Activated CD8-positive, alpha-beta memory T cell treated with anti-CD3 and anti-CD28 coated beads for 36 hours (primary cell): ENCODE measurements at regions not wholly inside any gene's neighbourhood (a gene's known extent, or its start where the extent isn't known, plus 50 kb on each side); places are given as distances from the start of the nearest gene placed in this dataset.

Experiments used
- CTCF ChIA-PET: fragments of 350-600 bp; sonication (Branson Sonifier 250); formaldehyde crosslinking; loops from one replicate; lab custom pipeline; 2021; ENCODE audit warnings: antibody characterized with exemption; lab: Charles Lee
- POLR2A ChIA-PET: fragments of 350-600 bp; sonication (Branson Sonifier 250); formaldehyde crosslinking; loops from one replicate; lab custom pipeline; 2021; ENCODE audit warnings: antibody characterized with exemption; lab: Charles Lee

DNA sequence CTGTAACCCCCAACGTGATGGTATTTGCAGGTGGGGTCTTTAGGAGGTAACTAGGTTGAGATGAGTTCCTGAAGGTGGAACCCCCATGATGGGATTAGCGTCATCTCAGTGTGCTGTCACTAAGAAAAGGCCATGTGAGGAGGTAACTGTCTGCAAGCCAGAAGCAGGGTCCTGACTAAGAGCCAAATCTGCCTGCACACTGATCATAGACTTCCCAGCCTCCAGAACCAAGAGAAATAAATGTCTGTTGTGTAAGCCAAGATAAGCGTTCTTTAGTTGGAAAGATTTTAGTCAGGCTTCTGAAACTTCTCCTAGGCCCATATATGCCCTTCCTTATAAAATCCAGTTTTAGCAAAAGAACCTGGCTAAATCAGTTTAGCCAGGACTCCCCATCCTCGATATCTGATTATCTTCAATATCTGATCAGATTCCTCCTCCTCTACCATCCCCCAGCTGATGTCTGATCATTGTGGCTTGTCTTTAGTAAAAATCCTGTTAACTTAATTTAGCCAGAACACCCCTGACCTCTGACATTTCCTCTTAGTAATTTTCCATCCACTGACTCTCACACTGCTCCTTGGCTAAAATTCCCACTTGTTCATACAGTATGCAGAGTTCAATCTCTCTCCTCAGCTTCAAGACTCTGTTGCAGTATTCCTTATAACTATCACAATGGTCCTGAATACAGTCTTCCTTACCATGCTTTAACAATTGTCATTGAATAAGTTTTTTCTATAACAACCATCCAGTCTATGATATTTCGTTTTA is 835.4 kb upstream of the PHF14 start:
- CTCF ChIA-PET: no interaction called here
- POLR2A ChIA-PET: no interaction called here

DNA sequence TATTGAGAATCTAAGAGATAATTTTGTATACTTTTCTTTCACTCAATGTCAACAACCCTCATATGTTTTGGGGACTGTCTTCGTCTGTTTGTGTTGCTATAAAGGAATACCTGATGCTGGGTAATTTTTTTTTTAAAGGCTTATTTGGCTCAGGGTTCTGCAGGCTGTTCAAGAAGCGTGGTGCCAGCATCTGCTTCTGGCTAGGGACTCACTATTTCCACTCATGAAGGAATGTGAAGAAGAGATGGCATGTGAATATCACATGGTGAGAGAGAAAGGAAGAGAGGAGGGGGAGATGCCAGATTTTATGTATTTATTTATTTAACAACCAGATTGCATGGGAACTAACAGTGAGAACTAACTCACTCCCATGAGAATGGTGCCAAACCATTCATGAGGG is 827.4 kb upstream of the PHF14 start:
- ChIA-PET CTCF (no interaction called here), POLR2A (no interaction called here)

DNA sequence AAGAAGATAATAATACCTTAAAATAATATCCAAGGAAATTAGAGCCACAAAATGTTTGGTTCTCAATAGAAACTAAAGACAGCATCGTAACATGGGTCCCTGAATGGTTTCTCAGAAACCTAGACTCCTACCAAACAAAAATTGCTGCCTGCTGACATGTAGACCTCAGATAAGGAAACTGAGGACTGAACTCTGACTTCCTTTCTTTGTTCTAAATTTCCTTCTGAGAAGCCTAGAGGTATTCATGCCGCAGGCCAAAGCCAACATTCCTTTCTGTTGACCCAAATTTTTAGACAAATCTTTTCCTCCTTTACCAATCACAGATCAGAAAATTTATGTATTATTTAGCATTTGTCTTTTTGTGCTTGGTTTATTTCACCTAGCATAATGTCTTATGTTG is 816.7 kb upstream of the PHF14 start:
- POLR2A ChIA-PET: no interaction called here
- CTCF ChIA-PET: no interaction called here

- POLR2A ChIA-PET: no interaction called here
These were observed 791.7 kb upstream of the PHF14 start for GRCh38 chr7:10181996-10182395.

DNA sequence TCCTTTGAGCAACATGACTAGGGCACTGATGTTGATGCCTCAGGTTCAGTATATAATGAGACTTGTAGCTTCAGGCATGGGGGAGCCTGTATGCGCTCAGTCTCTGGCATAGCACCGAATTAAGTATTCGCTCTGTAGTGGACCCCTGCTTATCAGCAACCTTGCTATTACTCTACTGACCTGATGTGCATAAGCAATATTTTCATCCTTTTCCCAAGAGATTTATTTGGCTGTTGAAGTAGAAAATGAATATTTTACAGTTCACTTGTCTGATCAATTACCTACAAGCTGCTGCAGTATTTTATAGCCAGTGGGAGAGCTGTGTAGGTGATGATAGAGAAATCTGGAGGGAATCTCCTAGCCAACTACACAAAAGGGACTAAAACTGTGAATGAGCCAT is 781.6 kb upstream of the PHF14 start:
- ChIA-PET POLR2A (no interaction called here), CTCF (no interaction called here)

More at GRCh38 chr7:10181996-10182395, 791.7 kb upstream of the PHF14 start:
- CTCF ChIA-PET: no interaction called here

- POLR2A ChIA-PET: no interaction called here
- CTCF ChIA-PET: no interaction called here
These were observed 768.0 kb upstream of the PHF14 start for GRCh38 chr7:10205696-10206095.

DNA sequence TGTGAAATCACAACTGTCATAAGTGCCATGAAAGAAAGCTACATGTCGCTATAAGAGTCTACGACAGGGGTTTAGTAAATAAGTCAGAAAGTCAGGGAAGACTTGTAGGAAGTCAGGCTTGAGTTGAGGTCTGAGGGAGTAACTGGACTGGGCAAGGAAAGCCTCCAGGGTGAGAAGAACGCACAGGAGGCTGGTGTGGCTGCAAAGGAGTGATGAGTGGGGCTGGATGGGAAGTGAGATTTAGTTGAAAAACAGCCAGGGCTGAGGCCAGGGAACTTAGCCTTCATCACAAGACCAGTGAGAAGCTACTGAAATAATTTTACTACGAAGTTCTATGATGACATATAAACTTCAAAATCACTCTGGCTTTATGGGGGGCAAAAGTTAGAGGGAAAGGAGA is 763.7 kb upstream of the PHF14 start:
- CTCF ChIA-PET: no interaction called here
- POLR2A ChIA-PET: no interaction called here

DNA sequence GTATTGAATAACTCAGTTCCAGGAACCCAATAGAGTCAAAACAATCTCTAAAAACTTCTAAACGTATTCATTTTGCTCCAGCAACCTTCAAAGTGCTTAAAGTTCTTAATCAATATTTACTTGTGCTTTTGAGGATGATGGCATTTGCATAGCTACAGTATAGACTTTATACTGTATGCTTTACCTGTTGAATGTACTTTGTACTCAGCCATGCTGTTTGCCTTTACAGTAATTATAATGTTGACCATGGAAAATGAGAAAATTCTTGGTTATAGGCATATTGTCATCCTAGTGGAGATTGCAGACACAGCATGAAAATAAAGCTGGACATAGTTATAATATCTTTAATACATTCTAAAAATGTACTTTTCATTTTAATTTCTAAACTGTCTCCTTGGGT is 762.7 kb upstream of the PHF14 start:
- ChIA-PET CTCF (no interaction called here), POLR2A (no interaction called here)

GRCh38 chr7:10211861-10212260 is 761.8 kb upstream of the PHF14 start:
- CTCF ChIA-PET: no interaction called here

DNA sequence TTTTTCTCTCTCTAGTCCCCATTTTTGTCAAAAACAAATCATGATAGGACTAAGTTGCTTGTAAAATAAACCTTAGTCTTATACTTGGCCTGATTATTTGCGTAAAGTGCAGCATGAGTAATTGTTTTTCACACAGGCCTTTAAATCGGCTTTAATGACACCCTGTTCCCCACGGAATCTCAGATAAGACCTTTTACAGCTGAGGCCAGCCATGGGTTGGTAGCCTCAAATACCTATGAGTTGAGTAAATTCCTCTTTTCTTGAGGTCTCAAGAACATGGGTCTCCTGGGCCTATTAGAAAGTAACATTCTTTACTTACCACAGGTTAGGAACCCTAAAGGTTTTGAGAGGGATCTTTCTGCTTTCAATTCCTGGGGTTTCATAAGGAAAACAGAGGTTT is 761.0 kb upstream of the PHF14 start:
- POLR2A ChIA-PET: no interaction called here
- CTCF ChIA-PET: no interaction called here

More at GRCh38 chr7:10211861-10212260, 761.8 kb upstream of the PHF14 start:
- POLR2A ChIA-PET: no interaction called here

- ChIA-PET POLR2A (no interaction called here), CTCF (no interaction called here)
These were observed 757.2 kb upstream of the PHF14 start for GRCh38 chr7:10216462-10216861.

DNA sequence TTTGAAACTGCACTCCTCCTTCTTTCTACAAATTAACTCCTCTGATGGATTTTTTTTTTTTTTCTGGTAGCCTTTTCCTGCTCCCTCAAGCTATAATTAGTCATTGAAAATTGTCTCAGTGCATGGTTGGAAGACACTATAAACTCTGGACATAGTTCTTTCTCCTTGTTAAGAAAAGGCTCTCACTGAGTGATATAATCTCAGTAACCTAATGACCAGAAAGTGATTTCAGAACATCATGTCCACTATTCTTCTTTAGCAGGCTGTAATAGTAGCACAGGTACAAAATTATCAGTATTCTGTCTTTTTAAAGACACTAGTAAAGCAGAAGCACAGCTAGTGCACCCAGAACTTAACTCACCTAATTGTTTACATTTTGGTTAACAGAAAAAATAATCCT is 752.6 kb upstream of the PHF14 start:
- POLR2A ChIA-PET: no interaction called here

DNA sequence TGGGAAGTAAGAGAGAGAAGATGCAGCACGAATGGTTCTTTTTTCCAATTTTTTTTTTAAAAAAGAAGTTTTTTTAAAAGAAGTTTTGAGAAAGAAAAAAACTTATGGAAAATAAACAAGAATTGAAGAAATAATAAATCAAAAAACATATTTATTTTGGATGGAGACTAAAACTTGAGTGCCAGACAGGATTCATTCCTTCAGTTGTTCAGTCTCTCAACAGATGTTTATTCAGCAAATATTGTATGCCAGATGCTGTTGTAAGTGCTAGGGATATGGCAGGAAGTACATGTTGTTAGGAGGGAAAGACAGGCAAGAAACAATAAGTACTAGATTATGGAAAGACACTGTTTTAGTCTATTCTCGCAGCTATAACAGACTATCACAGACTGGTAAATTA is 750.7 kb upstream of the PHF14 start:
- CTCF ChIA-PET: no interaction called here

More for the DNA sequence above, 752.6 kb upstream of the PHF14 start:
- CTCF ChIA-PET: no interaction called here

DNA sequence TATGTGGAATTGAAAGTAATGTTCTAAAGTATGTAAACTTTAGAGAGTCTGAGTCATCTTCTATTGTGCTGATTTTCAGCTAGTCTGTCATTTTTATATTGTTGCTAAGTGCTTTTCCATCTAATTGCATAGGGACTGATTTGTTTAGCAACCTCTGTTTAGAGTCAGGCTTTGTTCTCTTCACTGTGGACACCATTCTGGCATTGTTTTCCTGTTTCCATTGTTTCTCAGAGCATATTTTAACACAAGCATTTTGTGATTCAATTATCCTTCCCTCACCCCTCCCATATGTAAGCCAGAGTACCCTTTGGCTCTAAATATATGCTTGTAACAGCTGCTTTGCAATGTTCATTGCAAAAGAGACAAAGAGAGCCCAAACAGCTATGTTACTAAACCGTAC is 748.4 kb upstream of the PHF14 start:
- CTCF ChIA-PET: no interaction called here
- POLR2A ChIA-PET: no interaction called here

More for the DNA sequence above, 750.7 kb upstream of the PHF14 start:
- POLR2A ChIA-PET: no interaction called here

DNA sequence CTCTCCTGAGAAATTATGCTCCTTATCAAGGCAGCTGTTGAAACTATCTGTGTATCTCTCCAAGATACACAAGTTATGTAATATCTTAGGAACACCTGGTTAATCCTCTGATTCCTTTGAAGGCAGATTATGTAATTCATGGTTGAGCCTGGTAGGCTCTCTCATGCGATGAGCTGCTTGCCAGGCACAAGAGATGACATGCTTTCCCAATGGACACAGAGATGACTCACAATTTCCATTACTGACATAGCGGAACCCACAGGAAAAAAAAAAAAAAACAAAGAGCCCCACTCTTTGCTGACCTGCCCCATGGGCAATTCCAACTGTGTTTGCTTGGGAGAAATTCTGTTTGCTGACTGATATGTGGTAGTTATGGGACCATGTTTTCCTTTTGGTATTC is 736.4 kb upstream of the PHF14 start:
- ChIA-PET CTCF (interaction anchor here (0.8 kb wide), 1 partner anchor 28 kb away, joined by 4 read pairs; no protein-coding TSS in a partner anchor), POLR2A (no interaction called here)

DNA sequence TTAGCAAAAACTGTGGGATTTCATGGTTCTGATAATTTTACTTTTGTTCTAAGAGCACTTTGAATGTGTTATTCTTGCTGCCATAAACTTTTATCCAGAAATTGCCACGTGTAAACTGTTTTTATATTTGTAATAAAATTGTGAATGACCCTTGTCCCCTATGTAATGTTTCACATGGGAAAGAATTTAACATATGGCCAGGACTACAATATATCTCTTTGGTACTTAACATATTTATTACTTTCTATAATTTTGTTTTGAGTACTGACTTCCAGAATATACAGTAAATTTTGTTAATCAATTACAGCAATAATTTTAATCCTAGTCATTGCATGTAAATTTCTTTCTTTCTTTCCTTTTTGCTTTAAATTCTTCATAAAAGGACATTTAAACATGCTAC is 735.0 kb upstream of the PHF14 start:
- POLR2A ChIA-PET: no interaction called here
- CTCF ChIA-PET: interaction anchor here (0.6 kb wide), 1 partner anchor 265 kb away, joined by 3 read pairs; no protein-coding TSS in a partner anchor

GRCh38 chr7:10239695-10240345 is 733.9 kb upstream of the PHF14 start:
- ChIA-PET POLR2A (no interaction called here), CTCF (no interaction called here)

DNA sequence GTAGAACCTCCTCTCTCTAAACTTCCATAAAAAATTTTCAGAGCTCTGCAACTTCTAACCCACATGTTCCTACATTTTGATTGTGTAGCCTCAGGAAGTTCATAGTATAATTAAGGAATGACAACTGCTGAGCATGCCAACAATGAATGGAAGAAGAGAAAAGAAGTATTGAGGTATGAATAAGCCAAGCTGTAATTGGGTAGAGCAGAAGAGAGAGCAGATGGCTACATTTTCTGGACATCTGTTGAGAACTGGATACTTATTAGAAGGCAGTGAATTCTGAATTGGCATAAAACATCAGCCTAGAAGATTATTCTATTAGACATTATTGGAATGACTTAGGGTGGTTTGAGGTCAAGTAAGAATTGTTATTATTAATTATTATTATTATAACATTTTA is 728.3 kb upstream of the PHF14 start:
- CTCF ChIA-PET: no interaction called here
- POLR2A ChIA-PET: no interaction called here

GRCh38 chr7:10257438-10257837 is 716.2 kb upstream of the PHF14 start:
- CTCF ChIA-PET: no interaction called here
- POLR2A ChIA-PET: no interaction called here

DNA sequence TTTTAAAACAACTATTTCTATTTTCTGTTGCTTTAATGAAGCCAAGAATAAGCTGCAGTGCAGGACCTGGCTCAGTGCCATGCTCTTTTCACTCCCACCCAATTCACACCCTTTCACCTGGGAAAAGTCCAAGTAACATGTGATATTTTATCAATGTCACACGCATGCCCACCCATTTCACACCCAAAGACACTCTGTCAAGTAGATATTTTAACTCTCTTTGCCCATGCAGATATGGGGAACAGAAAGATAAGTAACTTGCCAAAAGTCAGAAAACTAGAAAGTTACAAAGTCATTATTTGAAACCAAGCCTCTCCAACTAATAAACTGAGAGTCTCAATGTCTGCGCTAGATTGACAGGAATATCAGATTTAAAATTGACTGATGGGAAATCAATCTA is 706.7 kb upstream of the PHF14 start:
- ChIA-PET CTCF (no interaction called here), POLR2A (no interaction called here)

- ChIA-PET CTCF (no interaction called here), POLR2A (no interaction called here)
These were observed 705.6 kb upstream of the PHF14 start for GRCh38 chr7:10268034-10268433.
